Activated naive CD4-positive, alpha-beta T cell treated with anti-CD3 and anti-CD28 coated beads, Interleukin-2, amount 50 U/mL, for 16 hours (primary cell): ENCODE measurements at regions not wholly inside any gene's neighbourhood (a gene's known extent, or its start where the extent isn't known, plus 50 kb on each side); places are given as distances from the start of the nearest gene placed in this dataset.
"Not testable (repeated sequence)": the region's sequence is repeated elsewhere in the genome, so short reads cannot be mapped to it uniquely, and the experiment has no call there.

Experiments
- DNase-seq: peaks from one replicate; pipeline ENCODE4 v3.0.0-alpha.2; 2020

- no peak for DNase-seq
Observed at GRCh38 chrX:128754130-128754529, 701.9 kb upstream of the ACTRT1 start.

GRCh38 chrX:128739539-128739938 lies 687.3 kb upstream of the ACTRT1 start:
- DNase-seq = no peak

DNA sequence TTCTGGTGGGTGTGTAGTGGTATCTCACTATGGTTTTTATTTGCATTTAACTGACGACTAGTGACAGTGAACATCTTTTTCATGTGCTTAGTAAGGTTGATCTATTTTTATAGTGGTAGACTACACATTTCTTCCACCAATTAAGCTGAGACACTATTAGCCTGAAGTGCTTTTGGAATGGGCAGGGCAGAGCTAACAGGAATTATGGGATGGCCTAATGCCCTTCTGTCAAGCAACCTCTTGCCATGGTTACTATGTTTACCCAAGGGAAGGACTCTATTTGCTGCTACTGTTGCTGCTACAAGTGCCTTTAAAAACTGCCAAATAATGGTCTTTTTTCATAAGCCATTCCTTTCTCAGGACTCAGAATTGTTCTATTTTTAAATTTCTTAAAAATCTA lies 676.7 kb upstream of the ACTRT1 start:
- no peak for DNase-seq

GRCh38 chrX:128717635-128718578 lies 665.7 kb upstream of the ACTRT1 start:
- DNase-seq = no peak

- DNase-seq = no peak
Observed at GRCh38 chrX:128714425-128714824, 662.2 kb upstream of the ACTRT1 start.

- no peak for DNase-seq
Observed at GRCh38 chrX:128699716-128700285, 647.6 kb upstream of the ACTRT1 start.

GRCh38 chrX:128698573-128699181 lies 646.5 kb upstream of the ACTRT1 start:
- no peak for DNase-seq

DNA sequence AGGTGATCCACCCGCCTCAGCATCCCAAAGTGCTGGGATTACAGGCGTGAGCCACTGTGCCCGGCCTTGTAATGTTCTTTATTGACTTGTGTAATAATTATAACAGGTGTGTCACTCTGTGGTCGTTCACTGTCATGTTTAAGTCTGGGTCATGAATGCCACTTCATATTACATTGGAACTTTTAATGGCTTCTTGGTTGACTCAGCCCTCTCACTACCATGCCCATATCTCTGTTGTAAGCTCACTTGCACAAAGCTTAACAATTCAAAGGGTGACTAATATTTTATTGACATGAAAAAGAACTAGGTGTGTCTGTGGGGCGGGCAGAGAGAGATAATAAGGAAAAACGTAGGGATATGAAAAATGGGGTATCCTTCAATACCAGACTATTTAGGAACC lies 639.7 kb upstream of the ACTRT1 start:
- DNase-seq = no peak

DNA sequence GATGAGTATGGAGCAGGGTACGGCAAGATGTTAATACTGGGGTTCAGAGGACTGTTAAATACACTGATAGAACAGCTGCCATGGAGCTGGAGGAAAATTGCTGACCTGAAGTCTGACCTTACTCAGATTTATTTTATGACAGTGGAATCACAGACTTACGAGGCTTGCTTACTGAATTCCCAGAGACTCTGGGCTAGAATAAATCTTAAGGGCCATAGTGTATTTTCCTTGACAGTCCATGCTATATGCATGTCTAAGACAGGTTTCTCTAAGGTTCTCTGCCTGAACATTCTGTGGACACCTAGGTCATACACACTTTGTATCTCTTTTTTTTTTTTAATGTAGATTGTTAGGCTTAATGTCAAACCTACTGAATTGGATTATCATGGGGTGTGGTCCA lies 633.2 kb upstream of the ACTRT1 start:
- no peak for DNase-seq

- no peak for DNase-seq
Observed at GRCh38 chrX:128676651-128677050, 624.4 kb upstream of the ACTRT1 start.

- not testable (repeated sequence) for DNase-seq
Observed at GRCh38 chrX:128674326-128675086, 622.3 kb upstream of the ACTRT1 start.

DNA sequence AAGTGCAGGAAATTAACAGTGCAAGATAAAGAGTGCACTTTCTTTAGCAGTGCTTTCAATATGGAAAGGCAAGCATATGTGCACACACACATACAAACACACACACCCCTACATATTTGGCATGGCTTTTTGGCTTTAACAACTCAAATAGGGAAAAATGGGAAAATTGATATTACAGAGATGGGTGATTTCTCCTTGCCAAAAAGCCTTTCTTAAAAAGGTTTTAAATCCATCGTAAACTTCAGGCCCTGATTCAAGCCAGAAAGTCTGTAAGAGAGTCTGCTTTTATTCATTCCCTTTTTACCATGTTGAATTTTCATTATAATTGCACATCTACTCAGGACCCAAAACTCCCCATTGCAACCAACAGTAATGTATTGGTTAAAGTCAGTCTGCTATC lies 612.0 kb upstream of the ACTRT1 start:
- DNase-seq = no peak

DNA sequence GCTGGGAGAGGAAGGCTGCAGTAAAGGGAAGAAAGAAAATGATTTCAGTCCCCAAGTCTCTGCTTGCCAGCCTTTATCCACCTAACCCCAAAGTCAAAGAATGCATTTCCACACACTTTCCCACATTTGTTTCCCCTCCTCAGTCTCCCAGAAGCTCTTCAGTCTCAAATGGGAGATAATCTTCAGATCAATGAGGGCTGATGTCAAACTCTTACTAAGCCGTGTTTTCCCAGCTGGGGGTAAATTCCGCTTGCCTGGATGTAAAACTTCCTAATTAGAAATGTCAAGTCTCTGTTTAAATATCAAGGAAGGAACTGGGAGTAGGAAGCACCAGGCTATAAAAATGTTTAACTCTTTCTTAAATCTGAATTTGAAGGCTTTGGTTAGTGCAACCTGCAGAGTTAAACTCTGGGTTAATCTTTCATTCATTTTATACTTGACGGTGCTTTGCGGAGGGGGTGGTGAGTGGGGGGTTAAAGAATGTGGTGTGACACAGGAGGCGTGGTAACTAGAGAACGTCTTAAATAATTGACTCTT lies 601.4 kb upstream of the ACTRT1 start:
- DNase-seq = no peak

DNA sequence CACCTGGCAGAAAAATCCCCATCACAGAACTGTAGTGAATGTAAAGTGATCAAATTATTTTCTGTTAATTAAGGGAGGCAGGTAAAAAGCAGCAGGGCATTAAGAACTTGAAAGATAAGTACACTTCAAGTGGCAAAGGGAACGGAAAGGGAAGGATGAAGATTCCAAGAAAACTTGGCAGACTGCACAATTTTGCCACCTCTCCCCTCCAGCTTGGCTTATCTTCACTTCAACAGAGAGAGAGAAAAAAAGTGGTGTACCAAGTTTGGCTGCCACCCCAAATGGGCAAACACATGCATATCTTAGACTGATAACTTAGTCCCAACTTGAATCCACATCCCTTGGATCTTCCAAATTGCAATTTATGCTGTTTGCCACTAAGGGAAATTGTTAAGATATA lies 598.1 kb upstream of the ACTRT1 start:
- DNase-seq = no peak

DNA sequence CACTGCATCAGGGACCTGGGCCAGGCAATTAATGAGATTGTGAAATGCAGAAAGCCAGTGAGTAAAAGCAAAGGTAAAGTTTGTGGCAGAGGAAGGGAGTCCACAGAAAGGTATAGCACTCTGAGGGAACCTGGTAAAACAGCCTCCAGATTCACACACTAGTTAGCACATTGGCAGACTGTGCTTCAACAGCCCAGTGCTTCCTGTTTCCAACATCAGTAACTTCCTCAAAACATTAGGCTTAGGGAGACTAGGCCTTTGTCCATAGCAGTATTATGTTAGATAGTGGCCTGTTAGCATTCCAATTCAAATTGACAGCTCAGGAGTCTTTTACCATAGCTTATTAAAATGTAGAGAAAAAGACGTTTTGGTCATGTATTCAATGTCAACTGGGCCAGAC lies 582.6 kb upstream of the ACTRT1 start:
- DNase-seq = no peak

- no peak for DNase-seq
Observed at GRCh38 chrX:128623361-128623760, 571.2 kb upstream of the ACTRT1 start.

DNA sequence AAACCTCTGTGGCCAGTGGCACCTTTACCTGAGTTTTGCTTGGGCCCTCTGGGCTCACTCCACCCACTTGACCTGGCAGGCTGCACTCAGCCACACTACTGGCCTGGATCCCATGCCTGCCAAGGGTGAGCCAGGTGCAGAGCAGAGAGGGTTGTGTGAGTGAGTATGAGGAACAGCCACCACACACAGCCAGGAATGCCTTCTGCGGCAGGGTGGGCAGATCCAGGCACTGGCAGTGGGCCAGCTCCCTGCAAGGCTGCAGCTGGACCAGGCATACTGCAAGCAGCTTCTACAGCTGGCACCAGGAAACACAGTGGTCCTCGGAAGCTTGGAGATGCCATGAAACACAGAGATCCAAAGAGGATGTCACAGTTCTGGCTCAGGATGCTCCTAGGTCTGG lies 570.1 kb upstream of the ACTRT1 start:
- no peak for DNase-seq

DNA sequence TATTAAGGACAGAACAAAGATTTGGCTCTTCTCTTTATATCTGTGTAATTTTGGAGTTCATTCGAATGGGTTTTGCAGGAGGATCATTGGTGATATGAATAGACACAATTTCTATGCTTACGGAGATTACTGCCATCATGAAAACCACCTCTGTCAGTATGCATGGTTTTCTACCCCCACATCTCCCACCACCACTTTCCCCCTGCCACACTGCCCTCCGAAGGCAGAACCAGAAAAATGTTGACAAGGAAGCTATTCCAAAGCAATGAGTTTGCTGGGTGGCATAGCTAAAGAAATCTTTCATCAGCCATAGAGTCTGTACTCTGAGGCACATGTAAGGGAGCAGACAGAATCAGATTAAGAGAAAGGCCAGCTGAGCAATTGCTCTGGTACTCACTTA lies 567.3 kb upstream of the ACTRT1 start:
- no peak for DNase-seq

DNA sequence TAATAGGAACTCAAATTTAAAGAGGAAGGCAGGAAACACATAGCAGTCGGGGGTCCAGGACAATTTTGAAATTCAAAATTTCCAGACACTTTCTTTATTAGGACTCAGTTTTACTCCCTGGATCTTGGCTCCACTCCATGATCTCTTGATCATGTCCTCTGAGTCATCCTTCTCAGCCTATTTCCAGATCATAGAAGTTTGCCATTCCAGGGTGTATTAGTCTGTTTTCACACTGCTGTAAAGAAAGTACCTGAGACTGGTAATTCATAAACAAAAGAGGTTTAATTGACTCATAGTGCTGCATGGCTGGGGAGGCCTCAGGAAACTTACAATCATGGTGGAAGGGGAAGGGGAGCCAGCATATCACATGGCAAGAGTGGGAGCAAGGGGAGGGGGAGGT lies 564.7 kb upstream of the ACTRT1 start:
- no peak for DNase-seq

GRCh38 chrX:128606817-128607216 lies 554.6 kb upstream of the ACTRT1 start:
- DNase-seq = not testable (repeated sequence)

DNA sequence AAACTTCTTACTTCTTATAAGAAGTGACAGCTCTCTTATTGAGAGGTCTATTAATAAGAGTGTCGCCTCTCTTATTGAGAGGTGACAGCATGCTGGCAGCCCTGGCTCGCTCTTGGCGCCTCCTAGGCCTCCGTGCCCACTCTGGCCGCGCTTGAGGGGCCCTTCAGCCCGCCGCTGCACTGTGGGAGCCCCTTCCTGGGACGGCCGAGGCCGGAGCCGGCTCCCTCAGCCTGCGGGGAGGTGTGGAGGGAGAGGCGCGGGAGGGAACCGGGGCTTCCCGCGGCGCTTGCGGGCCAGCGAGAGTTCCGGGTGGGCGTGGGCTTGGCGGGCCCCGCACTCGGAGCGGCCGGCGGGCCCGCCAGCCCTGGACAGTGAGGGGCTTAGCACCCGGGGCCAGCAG lies 554.2 kb upstream of the ACTRT1 start:
- DNase-seq = not testable (repeated sequence)

DNA sequence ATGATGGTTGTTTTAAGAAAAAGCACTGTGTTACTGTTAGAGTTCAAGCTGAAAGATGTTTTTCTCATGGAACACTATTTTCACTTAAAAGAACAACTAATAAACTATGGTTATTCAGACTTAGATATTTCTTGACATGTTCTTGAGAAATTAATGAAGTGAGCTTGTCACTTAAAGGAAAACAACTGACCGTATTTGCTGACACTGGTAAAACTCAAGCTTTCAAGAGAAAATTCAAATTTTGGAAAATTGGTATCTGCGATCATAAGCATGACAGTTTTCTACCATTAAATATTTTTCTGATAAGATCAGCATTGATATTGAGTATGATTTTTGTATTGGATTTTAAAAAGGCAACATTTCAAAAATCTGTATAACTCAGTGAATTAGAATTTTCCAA lies 549.5 kb upstream of the ACTRT1 start:
- no peak for DNase-seq

DNA sequence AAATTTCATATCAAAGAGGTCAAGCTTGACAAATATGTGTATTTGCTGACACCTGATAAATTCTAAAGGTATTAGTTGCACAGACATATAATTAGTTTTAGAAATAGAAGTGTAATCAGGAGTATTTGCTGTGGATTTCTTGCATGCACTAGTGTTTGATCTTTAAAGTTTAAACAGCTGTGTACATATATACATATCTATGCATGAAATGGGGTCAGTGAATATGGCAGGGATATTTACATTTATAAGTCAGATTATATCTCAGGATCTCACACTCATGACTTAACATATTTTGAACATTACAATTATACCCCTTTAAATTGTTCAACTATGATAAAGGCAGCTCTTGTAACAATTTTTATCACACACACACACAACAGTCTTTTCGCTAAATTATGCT lies 547.4 kb upstream of the ACTRT1 start:
- no peak for DNase-seq
